ENCODE measurements at regions not wholly inside any gene's neighbourhood (a gene's known extent, or its start where the extent isn't known, plus 50 kb on each side); places are given as distances from the start of the nearest gene placed in this dataset.

GRCh38 chr13:102517959-102518358 is 78.8 kb upstream of the TPP2 start:
- Histone ChIP-seq H3K4ac (ENCODE audit: low read depth, low read length) (no peak overlapping the region), H3K36me3 (ENCODE audit: control insufficient read depth, insufficient read depth, low read length) (no peaks in the 10 kb centered on the region), H3K27me3 (ENCODE audit: control insufficient read depth, insufficient read depth, low read length) (no peaks in the 10 kb centered on the region), H2BK120ac (ENCODE audit: low read depth, low read length) (no peak overlapping the region), H3K9ac (ENCODE audit: low read depth, low read length) (no peak overlapping the region), H4K20me1 (ENCODE audit: insufficient read depth, low read length) (no peaks in the 10 kb centered on the region), H2AFZ (replicated peaks; ENCODE audit: low read length, poor library complexity) (no peak overlapping the region), H4K5ac (ENCODE audit: low read depth, low read length) (no peak overlapping the region), H3K27ac (ENCODE audit: insufficient read depth, low read length) (no peak overlapping the region), H3K18ac (ENCODE audit: low read depth, low read length) (no peak overlapping the region), H3K9me1 (ENCODE audit: insufficient read depth, low read length) (no peaks in the 10 kb centered on the region), H2BK15ac (ENCODE audit: low read depth, low read length) (no peak overlapping the region), H3K4me1 (ENCODE audit: control insufficient read depth, insufficient read depth, low read length) (no peaks in the 10 kb centered on the region), H3K9me3 (ENCODE audit: control insufficient read depth, insufficient read depth, low read length) (no peaks in the 10 kb centered on the region), H3K79me1 (ENCODE audit: low read depth in 1 of 2, low read length in 2 of 2) (no peaks in the 10 kb centered on the region), H2AK5ac (ENCODE audit: low read depth, low read length) (no peak overlapping the region), H4K8ac (ENCODE audit: low read depth in 2 of 2, low read length in 2 of 2) (no peak overlapping the region), H2AK9ac (replicated peaks; ENCODE audit: low read depth, low read length, poor library complexity) (no peak overlapping the region), H4K91ac (ENCODE audit: insufficient read depth, low read depth, low read length) (no peak overlapping the region), H3K56ac (ENCODE audit: extremely low read depth, insufficient read depth, low read length) (no peak overlapping the region), H3K14ac (replicated peaks; ENCODE audit: low read depth, low read length) (no peak overlapping the region), H2BK20ac (ENCODE audit: low read depth, low read length) (no peak overlapping the region), H2BK5ac (ENCODE audit: low read depth, low read length, poor library complexity, severe bottlenecking) (no peak overlapping the region), H3K4me3 (ENCODE audit: insufficient read depth, low read depth, low read length) (no peak overlapping the region), H3K4me2 (ENCODE audit: low read depth, low read length) (no peak overlapping the region), H3K23ac (ENCODE audit: low read depth, low read length) (no peak overlapping the region)
- TF ChIP-seq SMC3 (IDR thresholded peaks at IDR 0.05; ENCODE audit: low read depth, low read length) (no peak), MAFK (IDR thresholded peaks at IDR 0.05; ENCODE audit: low read depth, low read length) (no peak), MXI1 (IDR thresholded peaks at IDR 0.05; ENCODE audit: borderline replicate concordance, low read depth, low read length) (no peak)
- ChIA-PET CTCF (no interaction called here), POLR2A (ENCODE audit: unreplicated experiment) (no interaction called here)
- intact Hi-C loops (cut with micrococcal nuclease) = no loop called here
- in situ Hi-C loops (cut with MboI; ENCODE audit: low sequenced_read_pairs) = no loop called here
- no peak for ATAC-seq (ENCODE audit: low read depth)
- DNase-seq = no peak
- BruUV-seq (replicated peaks) = no TSS peak
- dilution Hi-C loops (cut with HindIII; ENCODE audit: low sequenced_read_pairs, unreplicated experiment) = no loop called here
- WGBS, 2 experiments (ENCODE audit: extremely low coverage in 2 of 2, insufficient read length in 1 of 2) = 40% methylated on average over 1 of the region's 3 CpGs; no CpG with 5 or more reads in 1 of the 2 experiments

All from IMR-90 (cell line).